ENCODE measurements at regions not wholly inside any gene's neighbourhood (a gene's known extent, or its start where the extent isn't known, plus 50 kb on each side); places are given as distances from the start of the nearest gene placed in this dataset.

GRCh38 chr3:24640330-24640877 is 145.8 kb upstream of the THRB start:
- Mint-ChIP-seq H3K27ac (no peak overlapping the region), H3K4me3 (no peak overlapping the region), H3K9me3 (no peaks in the 10 kb centered on the region), H3K4me1 (ENCODE audit: low read depth) (no peaks in the 10 kb centered on the region), H3K27me3 (no peaks in the 10 kb centered on the region), H3K36me3 (ENCODE audit: low read depth) (no peaks in the 10 kb centered on the region)
- intact Hi-C loops (cut with micrococcal nuclease) = loop anchor here (2.0 kb wide), 1 partner anchor 376 kb away; no protein-coding TSS in a partner anchor

DNA sequence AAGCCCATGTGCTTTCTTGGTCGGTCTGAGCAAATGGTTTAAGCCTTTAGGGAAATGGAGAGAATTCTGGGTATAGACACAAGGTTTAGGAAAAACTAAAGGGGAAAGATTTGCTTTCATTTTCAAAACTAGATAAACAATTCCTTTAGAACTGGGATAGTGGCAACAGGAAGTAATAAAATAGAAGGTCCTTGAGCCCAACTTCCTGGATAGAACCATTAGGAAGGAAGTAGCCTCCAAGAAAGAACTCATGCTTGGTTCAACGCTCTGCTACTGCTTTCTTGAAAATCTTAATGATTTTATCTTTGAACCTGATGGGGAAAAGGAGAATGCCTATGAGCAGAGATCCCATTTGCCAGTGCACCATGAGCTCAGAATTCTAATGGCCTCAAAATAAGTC is 147.0 kb upstream of the THRB start:
- Mint-ChIP-seq H3K9me3 (no peaks in the 10 kb centered on the region), H3K27ac (no peak overlapping the region), H3K36me3 (ENCODE audit: low read depth) (no peaks in the 10 kb centered on the region), H3K4me3 (no peak overlapping the region), H3K4me1 (ENCODE audit: low read depth) (no peaks in the 10 kb centered on the region), H3K27me3 (no peaks in the 10 kb centered on the region)
- intact Hi-C loops (cut with micrococcal nuclease) = loop anchor here (2.0 kb wide), 1 partner anchor 377 kb away; no protein-coding TSS in a partner anchor

DNA sequence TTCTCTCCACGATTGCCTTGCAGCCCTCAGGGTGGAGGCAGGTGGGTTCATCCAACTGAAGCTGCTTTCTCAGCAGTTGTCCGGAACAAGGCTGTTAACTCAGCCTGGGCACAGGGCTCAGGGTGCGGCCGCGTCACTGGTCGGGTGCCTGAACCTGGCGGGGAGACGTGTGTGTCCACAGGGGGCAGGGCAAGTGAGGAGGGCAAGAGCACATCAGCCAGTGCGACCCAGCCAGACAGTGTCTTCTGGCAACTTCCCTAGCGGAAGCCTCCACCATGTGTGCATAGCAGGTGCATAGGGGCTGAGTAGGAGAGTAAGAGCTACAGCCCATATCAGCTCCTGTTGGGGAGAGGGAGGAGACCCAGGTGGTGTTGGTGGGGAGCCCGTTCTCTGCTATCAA is 150.4 kb upstream of the THRB start:
- Mint-ChIP-seq H3K4me3 (no peak overlapping the region), H3K27ac (no peak overlapping the region), H3K36me3 (ENCODE audit: low read depth) (no peaks in the 10 kb centered on the region), H3K27me3 (no peaks in the 10 kb centered on the region), H3K4me1 (ENCODE audit: low read depth) (no peaks in the 10 kb centered on the region), H3K9me3 (no peaks in the 10 kb centered on the region)
- intact Hi-C loops (cut with micrococcal nuclease) = no loop called here

DNA sequence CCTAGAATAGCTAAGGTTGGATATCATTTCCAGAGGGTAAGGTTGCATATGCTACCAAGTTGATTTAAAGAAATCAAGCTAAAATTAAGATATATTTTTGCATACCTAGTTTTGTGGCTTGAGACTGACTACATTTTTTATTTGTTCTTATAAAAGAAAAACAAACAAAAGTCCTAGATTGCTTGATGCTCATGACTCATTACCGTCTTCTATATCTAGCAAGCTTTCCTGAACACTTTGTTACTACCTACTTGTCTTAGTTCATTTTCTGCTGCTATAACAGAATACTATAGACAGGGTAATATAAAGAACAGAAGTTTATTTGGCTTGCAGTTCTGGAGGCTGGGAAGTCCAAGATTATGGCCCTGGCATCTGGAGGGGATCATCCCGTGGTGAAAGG is 152.1 kb upstream of the THRB start:
- H3K36me3 Mint-ChIP-seq (ENCODE audit: low read depth) = no peaks in the 10 kb centered on the region
- H3K9me3 Mint-ChIP-seq = no peaks in the 10 kb centered on the region
- no peaks in the 10 kb centered on the region for H3K4me1 Mint-ChIP-seq (ENCODE audit: low read depth)
- no peak overlapping the region for H3K27ac Mint-ChIP-seq
- no peaks in the 10 kb centered on the region for H3K27me3 Mint-ChIP-seq
- no peak overlapping the region for H3K4me3 Mint-ChIP-seq
- intact Hi-C loops (cut with micrococcal nuclease) = no loop called here

DNA sequence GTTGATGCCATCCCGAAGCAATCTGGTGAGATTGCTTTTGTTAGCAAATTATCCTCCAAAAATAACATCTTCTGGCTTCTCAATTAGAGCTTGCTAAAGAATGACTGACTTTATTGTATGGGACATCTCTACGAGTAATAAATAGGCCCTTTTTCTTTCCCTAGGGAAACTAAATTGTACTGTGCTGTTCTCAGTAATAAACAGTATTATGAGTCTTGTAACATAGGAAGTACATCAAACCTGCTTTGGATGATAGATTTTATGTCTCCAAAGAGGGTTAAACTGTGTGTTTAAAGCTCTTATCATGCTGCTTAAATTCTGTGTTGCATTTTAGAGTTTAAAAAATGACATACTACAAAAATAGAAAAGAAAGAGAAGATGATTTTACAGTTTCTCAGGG is 153.4 kb upstream of the THRB start:
- Mint-ChIP-seq H3K9me3 (no peaks in the 10 kb centered on the region), H3K4me1 (ENCODE audit: low read depth) (no peaks in the 10 kb centered on the region), H3K36me3 (ENCODE audit: low read depth) (no peaks in the 10 kb centered on the region), H3K27me3 (no peaks in the 10 kb centered on the region), H3K4me3 (no peak overlapping the region), H3K27ac (no peak overlapping the region)
- intact Hi-C loops (cut with micrococcal nuclease) = no loop called here

DNA sequence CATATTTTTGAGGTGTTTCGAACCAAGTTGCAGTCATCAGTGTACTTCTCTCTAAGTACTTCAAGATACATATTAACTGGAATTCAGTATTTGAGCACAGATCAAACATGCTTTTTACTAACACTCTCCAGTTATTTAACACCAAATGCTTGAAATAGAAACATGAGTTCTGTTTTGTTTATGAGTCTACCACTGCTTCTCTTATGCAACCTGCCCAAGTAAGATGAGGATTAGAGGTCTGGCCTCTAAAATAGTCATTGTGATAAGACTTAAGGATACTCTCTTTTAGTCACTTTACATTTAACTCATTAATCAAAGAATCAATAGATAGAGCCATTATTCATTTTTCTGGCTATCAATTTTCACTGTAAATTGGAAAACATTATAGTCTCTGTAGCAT is 156.2 kb upstream of the THRB start:
- Mint-ChIP-seq H3K4me3 (no peak overlapping the region), H3K4me1 (ENCODE audit: low read depth) (no peaks in the 10 kb centered on the region), H3K27me3 (no peaks in the 10 kb centered on the region), H3K36me3 (ENCODE audit: low read depth) (no peaks in the 10 kb centered on the region), H3K27ac (no peak overlapping the region), H3K9me3 (peaks cover 5% of the 10 kb centered on the region)
- intact Hi-C loops (cut with micrococcal nuclease) = no loop called here

DNA sequence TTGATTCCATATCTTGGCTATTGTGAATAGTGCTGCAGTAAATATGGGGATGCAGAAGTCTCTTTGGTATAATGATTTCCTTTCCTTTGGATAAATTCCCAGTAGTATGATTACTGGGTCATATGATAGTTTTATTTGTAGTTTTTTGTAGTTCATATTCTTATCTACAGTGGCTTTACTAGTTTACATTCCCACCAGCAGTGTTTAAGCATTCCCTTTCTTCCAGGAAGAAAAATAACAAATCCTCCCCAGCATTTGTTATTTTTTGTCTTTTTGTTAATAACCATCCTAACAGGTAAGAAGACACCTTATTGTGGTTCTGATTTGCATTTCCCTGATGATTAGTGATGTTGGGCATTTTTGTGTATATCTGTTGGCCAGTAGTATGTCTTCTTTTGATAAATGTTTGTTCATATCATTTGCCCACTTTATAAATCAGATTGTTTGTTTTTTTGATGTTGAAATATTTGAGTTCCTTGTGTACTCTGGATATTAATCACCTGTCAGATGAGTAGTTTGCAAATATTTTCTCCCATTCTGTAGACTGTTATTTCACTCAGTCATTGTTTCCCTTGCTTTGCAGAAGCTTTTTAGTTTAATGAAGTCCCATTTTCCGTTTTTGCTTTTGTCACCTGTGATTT is 163.3 kb upstream of the THRB start:
- Mint-ChIP-seq H3K27ac (no peak overlapping the region), H3K4me3 (no peak overlapping the region), H3K9me3 (peaks cover 10% of the 10 kb centered on the region), H3K36me3 (ENCODE audit: low read depth) (no peaks in the 10 kb centered on the region), H3K27me3 (no peaks in the 10 kb centered on the region), H3K4me1 (ENCODE audit: low read depth) (peaks cover 9% of the 10 kb centered on the region)
- intact Hi-C loops (cut with micrococcal nuclease) = no loop called here

GRCh38 chr3:24661175-24661584 is 166.5 kb upstream of the THRB start:
- Mint-ChIP-seq H3K36me3 (ENCODE audit: low read depth) (no peaks in the 10 kb centered on the region), H3K4me3 (no peak overlapping the region), H3K27me3 (no peaks in the 10 kb centered on the region), H3K4me1 (ENCODE audit: low read depth) (peaks cover 9% of the 10 kb centered on the region), H3K27ac (no peak overlapping the region), H3K9me3 (peaks cover 2% of the 10 kb centered on the region)
- intact Hi-C loops (cut with micrococcal nuclease) = no loop called here

GRCh38 chr3:24662449-24663345 is 168.0 kb upstream of the THRB start:
- intact Hi-C loops (cut with micrococcal nuclease) = no loop called here
- Mint-ChIP-seq H3K9me3 (no peaks in the 10 kb centered on the region), H3K4me3 (no peak overlapping the region), H3K4me1 (ENCODE audit: low read depth) (peaks cover 9% of the 10 kb centered on the region), H3K27me3 (no peaks in the 10 kb centered on the region), H3K27ac (no peak overlapping the region), H3K36me3 (ENCODE audit: low read depth) (no peaks in the 10 kb centered on the region)

GRCh38 chr3:24663406-24663805 is 168.8 kb upstream of the THRB start:
- intact Hi-C loops (cut with micrococcal nuclease) = no loop called here
- no peaks in the 10 kb centered on the region for H3K27me3 Mint-ChIP-seq
- peaks cover 9% of the 10 kb centered on the region for H3K4me1 Mint-ChIP-seq (ENCODE audit: low read depth)
- H3K4me3 Mint-ChIP-seq = no peak overlapping the region
- H3K27ac Mint-ChIP-seq = no peak overlapping the region
- no peaks in the 10 kb centered on the region for H3K36me3 Mint-ChIP-seq (ENCODE audit: low read depth)
- H3K9me3 Mint-ChIP-seq = no peaks in the 10 kb centered on the region

- Mint-ChIP-seq H3K27ac (no peak overlapping the region), H3K4me3 (no peak overlapping the region), H3K9me3 (no peaks in the 10 kb centered on the region), H3K36me3 (ENCODE audit: low read depth) (no peaks in the 10 kb centered on the region), H3K4me1 (ENCODE audit: low read depth) (no peaks in the 10 kb centered on the region), H3K27me3 (peaks cover 2% of the 10 kb centered on the region)
- intact Hi-C loops (cut with micrococcal nuclease) = no loop called here
Observed at GRCh38 chr3:24668039-24668438, 173.4 kb upstream of the THRB start.

- H3K9me3 Mint-ChIP-seq = no peaks in the 10 kb centered on the region
- H3K4me3 Mint-ChIP-seq = no peak overlapping the region
- H3K4me1 Mint-ChIP-seq (ENCODE audit: low read depth) = no peaks in the 10 kb centered on the region
- H3K27me3 Mint-ChIP-seq = peaks cover 2% of the 10 kb centered on the region
- intact Hi-C loops (cut with micrococcal nuclease) = no loop called here
- no peak overlapping the region for H3K27ac Mint-ChIP-seq
- H3K36me3 Mint-ChIP-seq (ENCODE audit: low read depth) = no peaks in the 10 kb centered on the region
Observed at GRCh38 chr3:24670871-24671270, 176.2 kb upstream of the THRB start.

DNA sequence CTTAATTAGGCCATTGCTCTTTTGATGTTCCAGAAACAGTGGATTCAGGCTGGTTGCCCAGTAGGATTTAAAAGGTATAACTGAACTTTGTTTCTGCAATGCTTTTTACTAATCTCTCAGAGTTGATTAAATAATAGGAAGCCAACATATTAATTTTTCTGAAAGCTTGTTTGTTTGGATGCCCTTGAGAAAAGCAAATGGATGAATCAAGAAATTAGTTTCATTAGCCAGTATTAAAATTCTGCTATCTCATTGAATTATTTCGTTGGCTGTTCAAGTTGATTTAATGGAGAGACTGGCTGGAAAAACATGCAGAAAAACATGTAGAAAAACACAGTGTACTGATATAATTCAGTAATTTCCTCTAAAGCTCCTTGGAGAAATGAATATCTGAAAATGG is 178.9 kb upstream of the THRB start:
- intact Hi-C loops (cut with micrococcal nuclease) = no loop called here
- Mint-ChIP-seq H3K27ac (no peak overlapping the region), H3K9me3 (no peaks in the 10 kb centered on the region), H3K4me3 (no peak overlapping the region), H3K27me3 (peaks cover 6% of the 10 kb centered on the region), H3K4me1 (ENCODE audit: low read depth) (peaks cover 12% of the 10 kb centered on the region), H3K36me3 (ENCODE audit: low read depth) (no peaks in the 10 kb centered on the region)

- Mint-ChIP-seq H3K4me3 (no peak overlapping the region), H3K9me3 (no peaks in the 10 kb centered on the region), H3K27ac (no peak overlapping the region), H3K4me1 (ENCODE audit: low read depth) (peaks cover 17% of the 10 kb centered on the region), H3K27me3 (peaks cover 11% of the 10 kb centered on the region), H3K36me3 (ENCODE audit: low read depth) (no peaks in the 10 kb centered on the region)
- intact Hi-C loops (cut with micrococcal nuclease) = no loop called here
Observed at GRCh38 chr3:24674261-24674660, 179.6 kb upstream of the THRB start.

Data from dendritic cell treated with granulocyte-macrophage colony-stimulating factor and Interleukin-4, amounts not matched to agents 40 ng/mL and 50 ng/mL, for 4 days (primary cell).